Muscle layer of colon (tissue), 2 donors: ENCODE measurements at regions not wholly inside any gene's neighbourhood (a gene's known extent, or its start where the extent isn't known, plus 50 kb on each side); places are given as distances from the start of the nearest gene placed in this dataset.

Source experiments
- H3K27ac ChIP-seq: one replicate; pipeline ENCODE4 v1.7.0; 2013; ENCODE audit warnings: low read depth, mild to moderate bottlenecking, low read length, moderate library complexity
- H3K27me3 ChIP-seq, 2 donors: one replicate each; pipeline ENCODE4 v1.7.0; 2013; ENCODE audit warnings: low read length in 2 of 2, mild to moderate bottlenecking in 2 of 2; ENCODE audit not compliant: insufficient read depth in 2 of 2, control insufficient read depth in 1 of 2
- H3K36me3 ChIP-seq: one replicate; pipeline ENCODE4 v1.7.0; 2013; ENCODE audit warnings: mild to moderate bottlenecking, low read length; ENCODE audit not compliant: insufficient read depth
- H3K4me1 ChIP-seq: one replicate; pipeline ENCODE4 v1.7.0; 2013; ENCODE audit warnings: mild to moderate bottlenecking, low read length; ENCODE audit not compliant: insufficient read depth
- H3K4me3 ChIP-seq, 2 donors: one replicate each; pipeline ENCODE4 v1.7.0; 2013; ENCODE audit warnings: low read length in 2 of 2, low read depth in 1 of 2, mild to moderate bottlenecking in 1 of 2, moderate library complexity in 1 of 2
- H3K9ac ChIP-seq: one replicate; pipeline ENCODE4 v1.7.0; 2013; ENCODE audit warnings: low read length
- H3K9me3 ChIP-seq: one replicate; pipeline ENCODE4 v1.7.0; 2013; ENCODE audit warnings: mild to moderate bottlenecking, low read length
- donor health status: abdominal sarcoma.
- donor health status: Adenocarcinoma of cecum.

DNA sequence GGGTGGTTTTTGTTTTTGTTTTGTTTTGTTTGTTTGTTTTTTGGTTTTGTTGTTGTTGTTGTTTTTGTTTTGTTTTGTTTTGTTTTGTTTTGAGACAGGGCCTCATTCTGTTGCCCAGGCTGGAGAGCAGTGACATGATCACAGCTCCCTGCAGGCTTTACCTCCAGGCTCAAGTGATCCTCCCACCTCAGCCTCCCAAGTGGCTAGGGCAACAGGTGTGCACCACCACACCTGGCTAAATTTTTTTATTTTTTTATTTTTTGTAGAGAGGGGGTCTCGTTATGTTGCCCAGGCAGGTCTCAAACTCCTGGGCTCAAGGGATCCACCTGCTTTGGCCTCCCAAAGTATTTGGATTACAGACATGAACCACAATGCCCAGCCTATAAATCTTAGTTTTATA, 115.9 kb upstream of the NFE2L3 start:
- H3K4me3 ChIP-seq, result no peak overlapping the region
- H3K4me1 ChIP-seq, result no peaks in the 10 kb centered on the region
- H3K27ac ChIP-seq, result no peak overlapping the region
- H3K9me3 ChIP-seq, result no peaks in the 10 kb centered on the region
- no peak overlapping the region for H3K9ac ChIP-seq
- H3K27me3 ChIP-seq, result peaks cover 7% of the 10 kb centered on the region in 2 donors
- no peaks in the 10 kb centered on the region for H3K36me3 ChIP-seq

DNA sequence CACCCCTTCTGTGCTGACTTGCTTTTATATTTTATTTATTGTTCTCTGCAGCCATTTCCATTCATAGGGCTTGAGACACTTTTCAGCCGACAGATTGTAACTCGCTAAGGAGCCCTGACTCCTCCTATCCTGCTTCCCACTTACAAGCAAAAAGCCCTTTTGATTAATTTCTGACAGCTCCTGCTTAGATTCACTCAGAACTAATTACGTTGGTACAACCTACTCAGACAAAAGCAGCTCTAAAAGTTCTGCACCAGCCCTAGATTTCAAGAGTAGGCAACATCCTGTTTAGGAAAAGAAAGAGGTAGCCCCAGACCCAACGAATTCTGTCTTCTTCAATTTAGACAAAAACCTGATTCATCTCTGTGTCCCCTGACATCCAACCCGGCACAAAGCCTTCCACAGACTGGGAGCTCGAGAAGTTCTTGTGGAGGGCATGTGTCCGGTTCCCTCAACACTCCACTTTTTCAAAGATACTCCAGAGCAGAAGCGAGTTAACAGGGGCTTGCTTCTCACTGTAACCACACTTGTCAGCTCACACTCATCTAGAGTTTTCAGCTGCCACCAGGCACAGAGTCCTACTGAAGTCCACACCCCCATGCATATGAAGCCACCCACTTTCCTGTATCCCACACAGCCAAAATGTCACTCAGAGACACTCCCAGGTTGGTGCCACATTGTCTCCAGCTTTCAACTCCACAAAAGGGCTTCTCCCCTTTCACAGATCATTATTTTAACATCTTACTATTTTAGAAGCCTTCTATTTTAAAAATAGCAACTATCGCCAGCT, 113.6 kb upstream of the NFE2L3 start:
- no peak overlapping the region for H3K4me3 ChIP-seq
- H3K27ac ChIP-seq, result no peak overlapping the region
- H3K9ac ChIP-seq, result no peak overlapping the region

DNA sequence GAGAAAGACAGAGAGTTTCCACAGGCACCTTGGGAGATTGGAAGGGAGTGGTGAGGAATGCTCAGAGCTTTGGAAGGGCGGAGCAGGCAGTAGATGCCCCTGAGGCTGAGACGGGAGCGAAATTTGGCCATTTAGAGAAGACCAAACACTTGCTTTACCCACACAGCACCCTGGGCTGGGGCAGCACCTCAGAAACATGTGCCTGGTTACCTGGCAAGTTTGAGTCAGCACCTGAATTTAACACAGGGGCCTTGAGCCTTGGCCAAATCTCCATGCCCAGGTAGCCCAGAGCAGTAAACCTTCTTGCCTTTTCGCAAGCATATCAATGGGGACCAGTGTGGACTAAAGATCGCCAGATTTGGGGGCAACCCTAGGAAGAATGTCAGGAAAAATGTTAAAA, 111.9 kb upstream of the NFE2L3 start:
- H3K27me3 ChIP-seq, result peaks cover 7% of the 10 kb centered on the region in 2 donors
- H3K27ac ChIP-seq, result no peak overlapping the region
- no peak overlapping the region for H3K9ac ChIP-seq
- H3K4me3 ChIP-seq, result no peak overlapping the region
- H3K9me3 ChIP-seq, result no peaks in the 10 kb centered on the region
- H3K36me3 ChIP-seq, result no peaks in the 10 kb centered on the region
- no peaks in the 10 kb centered on the region for H3K4me1 ChIP-seq

More for the DNA sequence above, 113.6 kb upstream of the NFE2L3 start:
- Histone ChIP-seq H3K27me3 (peaks cover 7% of the 10 kb centered on the region in 2 donors), H3K36me3 (no peaks in the 10 kb centered on the region), H3K4me1 (no peaks in the 10 kb centered on the region), H3K9me3 (no peaks in the 10 kb centered on the region)

DNA sequence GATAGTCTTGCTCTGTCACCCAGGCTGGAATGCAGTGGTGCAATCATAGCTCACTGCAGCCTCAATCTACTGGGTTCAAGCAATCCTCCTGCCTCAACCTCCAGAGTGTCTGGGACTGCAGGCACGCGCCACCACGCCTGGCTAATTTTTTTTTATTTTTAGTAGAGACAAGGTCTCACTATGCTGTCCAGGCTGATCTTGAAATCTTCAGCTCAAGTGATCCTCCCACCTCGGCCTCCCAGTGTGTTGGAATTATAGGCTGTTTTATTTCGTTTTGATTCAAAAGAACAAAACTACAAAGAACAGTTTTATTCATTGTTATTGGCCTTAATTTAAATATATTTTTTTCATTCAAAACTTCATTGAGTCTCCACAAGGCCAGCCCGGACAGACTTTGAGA, 109.8 kb upstream of the NFE2L3 start:
- peaks cover 7% of the 10 kb centered on the region in 2 donors for H3K27me3 ChIP-seq
- H3K4me3 ChIP-seq, result no peak overlapping the region
- no peak overlapping the region for H3K27ac ChIP-seq
- H3K9me3 ChIP-seq, result no peaks in the 10 kb centered on the region
- H3K4me1 ChIP-seq, result no peaks in the 10 kb centered on the region
- H3K9ac ChIP-seq, result no peak overlapping the region
- H3K36me3 ChIP-seq, result no peaks in the 10 kb centered on the region

DNA sequence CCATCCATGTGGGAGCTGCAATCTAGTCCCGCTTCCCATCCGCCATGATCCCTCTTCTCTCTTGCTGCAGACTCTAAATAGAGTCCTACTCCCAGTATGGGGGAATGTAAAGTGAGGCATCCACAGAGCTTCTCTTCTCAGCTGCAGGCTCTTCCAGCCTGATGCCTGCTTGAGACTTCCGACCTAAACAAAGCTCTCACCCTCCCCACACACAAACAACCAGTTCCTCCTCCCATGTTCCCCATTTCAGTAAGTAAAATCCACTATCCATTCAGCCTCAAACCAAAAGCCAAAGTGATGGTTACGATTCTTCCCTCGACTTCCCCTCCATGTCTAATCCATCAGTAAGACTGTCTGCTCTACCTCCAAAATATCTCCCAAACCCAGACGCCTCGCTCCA, 108.2 kb upstream of the NFE2L3 start:
- no peak overlapping the region for H3K4me3 ChIP-seq
- no peaks in the 10 kb centered on the region for H3K36me3 ChIP-seq
- no peak overlapping the region for H3K9ac ChIP-seq
- H3K27me3 ChIP-seq, result peaks cover 7% of the 10 kb centered on the region in 2 donors
- H3K4me1 ChIP-seq, result no peaks in the 10 kb centered on the region
- no peaks in the 10 kb centered on the region for H3K9me3 ChIP-seq
- no peak overlapping the region for H3K27ac ChIP-seq

DNA sequence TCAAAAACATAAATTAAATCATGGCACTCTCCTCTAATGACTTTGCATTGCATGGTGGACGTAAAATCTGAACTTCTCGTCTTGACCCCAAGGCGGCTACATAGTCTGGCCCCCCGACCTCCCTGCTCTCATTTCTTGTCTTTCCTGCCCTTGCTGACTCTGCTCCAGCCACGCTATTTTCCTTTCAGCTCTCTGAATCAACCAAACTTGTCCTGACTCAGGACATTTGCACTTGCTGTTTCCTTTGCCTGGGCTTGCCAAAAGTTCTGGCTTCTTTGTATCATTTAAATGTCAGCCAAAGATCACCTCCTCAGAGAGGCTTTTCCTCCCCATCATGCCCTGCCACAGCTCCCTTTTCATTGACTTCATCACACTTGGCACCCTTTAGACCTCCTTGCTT, 107.7 kb upstream of the NFE2L3 start:
- Histone ChIP-seq H3K4me3 (no peak overlapping the region), H3K36me3 (no peaks in the 10 kb centered on the region), H3K4me1 (no peaks in the 10 kb centered on the region), H3K9ac (no peak overlapping the region), H3K27ac (no peak overlapping the region), H3K9me3 (no peaks in the 10 kb centered on the region), H3K27me3 (peaks cover 7% of the 10 kb centered on the region in 2 donors)

DNA sequence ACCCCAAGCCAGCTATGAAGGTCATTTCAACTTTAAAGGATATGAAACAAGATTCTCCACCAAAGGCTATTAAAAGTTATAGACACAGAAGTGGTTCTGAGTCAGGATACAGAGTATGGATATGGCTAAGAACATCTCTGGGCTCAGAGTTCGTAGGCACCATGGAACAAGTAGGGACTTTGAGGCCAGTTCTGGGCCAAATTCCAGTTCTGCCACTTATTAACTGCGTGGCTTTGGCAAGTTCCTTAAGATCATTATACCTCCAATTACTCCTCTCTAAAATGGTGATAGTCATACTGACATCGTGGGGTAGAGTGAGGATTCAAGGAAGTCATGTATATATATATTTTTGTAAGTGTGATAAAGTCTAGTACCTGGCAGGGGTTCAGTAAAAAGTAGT, 105.8 kb upstream of the NFE2L3 start:
- peaks cover under 1% of the 10 kb centered on the region for H3K9me3 ChIP-seq
- no peak overlapping the region for H3K4me3 ChIP-seq

DNA sequence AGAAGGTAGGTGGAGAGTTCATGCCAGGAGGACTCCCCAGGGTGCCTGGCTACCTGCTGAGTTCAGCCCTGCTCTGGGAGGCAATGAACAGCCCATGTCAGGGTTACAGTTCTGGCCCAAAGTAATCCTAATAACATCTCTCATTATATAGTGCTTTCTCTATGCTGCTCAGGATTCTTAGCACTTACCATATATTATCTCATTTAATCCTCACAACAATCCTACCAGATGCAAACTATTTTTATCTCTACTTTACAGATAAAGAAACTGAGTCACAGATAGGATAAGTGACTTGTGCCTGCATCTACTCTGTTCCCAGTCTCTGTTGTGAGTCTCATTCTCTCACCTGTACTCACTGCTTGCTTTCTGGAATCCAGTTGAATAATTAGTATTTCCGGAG, 105.1 kb upstream of the NFE2L3 start:
- H3K36me3 ChIP-seq, result no peaks in the 10 kb centered on the region

More for the DNA sequence above, 105.8 kb upstream of the NFE2L3 start:
- Histone ChIP-seq H3K36me3 (no peaks in the 10 kb centered on the region), H3K4me1 (no peaks in the 10 kb centered on the region), H3K9ac (no peak overlapping the region), H3K27me3 (no peaks in the 10 kb centered on the region), H3K27ac (no peak overlapping the region)

DNA sequence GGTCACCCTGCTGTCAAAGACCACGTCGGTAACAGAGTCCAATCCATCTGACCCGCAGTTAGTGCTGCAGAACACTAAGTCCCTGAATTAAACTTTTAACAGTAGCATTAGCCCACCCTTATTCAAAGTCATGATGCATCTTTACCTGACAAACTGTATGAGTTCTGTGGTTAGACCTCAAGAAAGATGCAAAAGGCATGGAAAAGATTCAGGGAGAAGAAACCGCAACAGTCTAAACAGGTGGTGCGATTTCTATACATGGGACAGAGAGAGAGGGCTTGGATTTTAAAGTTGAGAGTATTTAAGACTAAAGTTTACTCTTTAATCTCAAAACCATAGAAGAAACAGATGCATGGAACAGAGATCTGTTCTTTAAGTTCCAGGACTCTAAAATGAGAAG, 103.3 kb upstream of the NFE2L3 start:
- H3K27ac ChIP-seq, result no peak overlapping the region
- H3K9ac ChIP-seq, result no peak overlapping the region
- H3K36me3 ChIP-seq, result no peaks in the 10 kb centered on the region
- no peaks in the 10 kb centered on the region for H3K4me1 ChIP-seq
- peaks cover 5% of the 10 kb centered on the region for H3K9me3 ChIP-seq
- H3K4me3 ChIP-seq, result no peak overlapping the region
- H3K27me3 ChIP-seq, result no peaks in the 10 kb centered on the region

More for the DNA sequence above, 105.1 kb upstream of the NFE2L3 start:
- Histone ChIP-seq H3K4me3 (no peak overlapping the region), H3K27me3 (no peaks in the 10 kb centered on the region), H3K9ac (no peak overlapping the region), H3K4me1 (no peaks in the 10 kb centered on the region), H3K27ac (no peak overlapping the region), H3K9me3 (peaks cover 5% of the 10 kb centered on the region)

DNA sequence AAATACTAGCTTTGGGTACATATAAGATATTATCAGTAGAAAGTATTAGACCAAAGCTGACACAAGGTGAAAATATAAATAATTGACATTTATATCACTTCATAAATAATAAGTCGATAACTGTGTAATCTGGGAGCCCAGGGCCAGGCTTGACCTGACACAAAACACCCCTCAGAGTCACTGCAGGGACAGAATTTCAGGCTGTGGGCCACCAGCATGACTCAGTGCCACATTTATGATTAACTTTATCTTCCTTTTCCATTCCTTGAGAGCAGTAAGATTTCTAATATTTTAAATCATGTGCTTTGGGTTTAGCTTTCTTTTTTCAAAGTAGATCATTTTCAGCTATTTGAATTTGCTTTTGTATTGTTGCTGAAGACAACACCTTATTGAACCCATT, 102.9 kb upstream of the NFE2L3 start:
- no peaks in the 10 kb centered on the region for H3K4me1 ChIP-seq
- no peaks in the 10 kb centered on the region for H3K27me3 ChIP-seq
- H3K27ac ChIP-seq, result no peak overlapping the region
- H3K4me3 ChIP-seq, result no peak overlapping the region
- H3K9me3 ChIP-seq, result peaks cover 5% of the 10 kb centered on the region
- no peak overlapping the region for H3K9ac ChIP-seq
- H3K36me3 ChIP-seq, result no peaks in the 10 kb centered on the region

DNA sequence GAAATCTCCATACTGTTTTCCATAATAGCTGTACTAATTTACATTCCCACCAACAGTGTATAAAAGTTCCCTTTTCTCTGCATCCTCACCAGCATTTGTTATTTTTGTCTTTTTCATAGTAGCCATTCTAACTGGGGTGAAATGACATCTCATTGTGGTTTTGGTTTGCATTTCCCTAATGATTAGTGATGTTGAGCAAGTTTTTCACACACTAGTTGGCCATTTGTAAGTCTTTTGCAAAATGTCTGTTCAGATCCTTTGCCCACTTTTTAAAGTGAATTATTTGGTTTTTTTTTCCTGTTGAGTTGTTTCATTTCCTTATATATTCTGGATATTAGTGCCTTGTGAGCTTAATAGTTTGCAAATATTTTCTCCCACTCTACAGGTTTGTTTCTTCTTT, 101.0 kb upstream of the NFE2L3 start:
- H3K4me1 ChIP-seq, result no peaks in the 10 kb centered on the region
- H3K9ac ChIP-seq, result no peak overlapping the region
- H3K4me3 ChIP-seq, result no peak overlapping the region
- H3K27ac ChIP-seq, result no peak overlapping the region
- no peaks in the 10 kb centered on the region for H3K36me3 ChIP-seq
- H3K9me3 ChIP-seq, result peaks cover 5% of the 10 kb centered on the region
- H3K27me3 ChIP-seq, result no peaks in the 10 kb centered on the region

DNA sequence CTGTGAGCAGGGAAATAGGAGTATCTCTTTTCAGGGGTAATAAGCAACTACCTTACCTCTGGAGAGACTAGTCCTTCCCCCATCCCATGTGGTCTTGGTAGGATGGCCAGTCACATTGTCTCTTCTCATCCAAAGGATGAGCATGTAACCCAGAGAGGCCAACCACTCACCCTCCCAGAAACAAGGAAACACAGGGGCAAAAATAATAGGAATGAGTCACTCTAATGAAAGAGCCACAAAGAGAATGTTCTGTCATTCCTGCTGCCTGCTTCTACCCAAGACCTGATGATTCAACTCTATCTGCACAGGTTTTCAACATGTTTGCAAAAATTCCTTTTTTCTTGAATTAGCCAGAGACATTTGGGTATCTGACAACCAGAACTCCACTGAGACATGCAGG, 99.3 kb upstream of the NFE2L3 start:
- H3K4me1 ChIP-seq, result no peaks in the 10 kb centered on the region
- H3K4me3 ChIP-seq, result no peak overlapping the region
- H3K9ac ChIP-seq, result no peak overlapping the region
- H3K36me3 ChIP-seq, result no peaks in the 10 kb centered on the region
- peaks cover 5% of the 10 kb centered on the region for H3K9me3 ChIP-seq
- H3K27me3 ChIP-seq, result peaks cover 0 to 11% of the 10 kb centered on the region in 2 donors
- H3K27ac ChIP-seq, result no peak overlapping the region
